ENCODE measurements at regions not wholly inside any gene's neighbourhood (a gene's known extent, or its start where the extent isn't known, plus 50 kb on each side); places are given as distances from the start of the nearest gene placed in this dataset.

DNA sequence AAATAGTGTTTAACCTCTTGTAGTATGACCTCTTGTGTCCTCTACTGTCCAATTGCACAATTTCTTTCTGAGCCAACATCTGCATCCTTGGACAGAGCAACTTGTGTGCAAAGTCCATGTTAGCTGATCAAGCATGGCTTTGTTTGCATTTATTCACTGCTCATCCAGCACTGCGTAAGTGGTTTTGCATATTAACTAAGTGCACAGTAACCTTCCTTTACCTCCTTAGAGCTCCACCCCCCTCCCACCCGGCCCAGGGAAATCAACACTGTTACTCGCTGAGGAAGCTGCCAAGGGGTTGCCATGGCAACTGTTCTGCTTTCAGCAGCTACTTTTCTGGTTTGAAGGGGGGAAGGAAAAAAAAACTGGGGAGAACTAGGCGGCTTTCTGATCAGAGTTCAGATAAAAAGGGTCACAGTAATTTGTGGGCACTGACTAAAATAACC, 153.5 kb upstream of the KLF12 start:
- TF ChIP-seq, protein P1, sequence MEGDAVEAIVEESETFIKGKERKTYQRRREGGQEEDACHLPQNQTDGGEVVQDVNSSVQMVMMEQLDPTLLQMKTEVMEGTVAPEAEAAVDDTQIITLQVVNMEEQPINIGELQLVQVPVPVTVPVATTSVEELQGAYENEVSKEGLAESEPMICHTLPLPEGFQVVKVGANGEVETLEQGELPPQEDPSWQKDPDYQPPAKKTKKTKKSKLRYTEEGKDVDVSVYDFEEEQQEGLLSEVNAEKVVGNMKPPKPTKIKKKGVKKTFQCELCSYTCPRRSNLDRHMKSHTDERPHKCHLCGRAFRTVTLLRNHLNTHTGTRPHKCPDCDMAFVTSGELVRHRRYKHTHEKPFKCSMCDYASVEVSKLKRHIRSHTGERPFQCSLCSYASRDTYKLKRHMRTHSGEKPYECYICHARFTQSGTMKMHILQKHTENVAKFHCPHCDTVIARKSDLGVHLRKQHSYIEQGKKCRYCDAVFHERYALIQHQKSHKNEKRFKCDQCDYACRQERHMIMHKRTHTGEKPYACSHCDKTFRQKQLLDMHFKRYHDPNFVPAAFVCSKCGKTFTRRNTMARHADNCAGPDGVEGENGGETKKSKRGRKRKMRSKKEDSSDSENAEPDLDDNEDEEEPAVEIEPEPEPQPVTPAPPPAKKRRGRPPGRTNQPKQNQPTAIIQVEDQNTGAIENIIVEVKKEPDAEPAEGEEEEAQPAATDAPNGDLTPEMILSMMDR (conservative IDR thresholded peaks at IDR 0.05; ENCODE audit: low read depth, low read length), result no peak
- TF ChIP-seq EZH2 (IDR thresholded peaks at IDR 0.05; ENCODE audit: borderline replicate concordance, low read depth, low read length, poor library complexity, severe bottlenecking), result no peak
- Histone ChIP-seq H3K9me3 (ENCODE audit: low read depth, low read length, poor library complexity, severe bottlenecking) (no peaks in the 10 kb centered on the region), H3K4me3 (ENCODE audit: low read depth, low read length, poor library complexity, severe bottlenecking) (peak overlapping the region; percentile 35), H3K4me1 (ENCODE audit: insufficient read depth, low read length, poor library complexity, severe bottlenecking) (peaks cover 38% of the 10 kb centered on the region), H3K27me3 (replicated peaks; ENCODE audit: insufficient read depth, low read depth, low read length, poor library complexity) (no peaks in the 10 kb centered on the region), H3K36me3 (ENCODE audit: insufficient read depth, low read length, poor library complexity, severe bottlenecking) (no peaks in the 10 kb centered on the region), H3K27ac (ENCODE audit: low read depth, low read length, poor library complexity, severe bottlenecking) (no peak overlapping the region)
- ChIA-PET POLR2A (ENCODE audit: low non-redundant PET) (no interaction called here), CTCF (interaction anchor here (0.6 kb wide), 1 partner anchor 170 kb away, joined by 3 read pairs; no protein-coding TSS in a partner anchor)
- DNase-seq (ENCODE audit: low spot score), result peak; percentile 86
- intact Hi-C loops (cut with micrococcal nuclease; ENCODE audit: unreplicated experiment), result loop anchor here (2.0 to 10.0 kb wide), 2 partner anchors 453 to 533 kb away; no protein-coding TSS in a partner anchor
- no TSS peak for BruUV-seq (replicated peaks)

DNA sequence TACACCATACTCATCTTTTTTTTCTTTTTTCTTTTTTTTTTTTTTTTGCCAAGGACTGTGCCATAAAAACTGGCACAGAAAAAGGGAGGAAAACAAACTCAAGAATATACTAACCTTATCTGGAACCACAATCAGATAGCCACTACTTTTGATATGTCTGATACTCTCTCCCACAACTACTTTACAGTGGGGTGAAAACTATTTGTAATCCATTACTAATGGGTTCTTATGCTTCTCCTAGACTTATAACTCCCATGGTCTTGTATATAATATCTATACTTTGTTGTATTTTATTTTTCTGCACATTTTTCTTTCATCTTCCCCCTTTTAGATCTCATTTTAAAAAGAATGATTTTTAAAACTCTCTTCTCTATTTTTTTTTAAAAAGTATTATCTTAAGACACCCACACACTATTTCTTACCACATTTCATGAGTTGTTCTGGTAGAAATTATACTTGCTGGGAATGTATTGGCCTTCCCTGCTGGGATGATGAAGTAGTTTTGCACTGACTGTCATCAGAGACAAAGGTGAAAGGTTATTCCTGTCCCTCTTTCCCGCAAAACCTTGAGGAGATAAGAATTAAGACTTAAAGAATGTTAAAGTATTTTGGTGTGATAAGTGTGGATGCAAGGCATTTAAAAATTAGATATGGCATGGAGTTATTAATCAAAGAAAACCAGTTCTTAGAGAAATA, 146.7 kb upstream of the KLF12 start:
- no peak overlapping the region for H3K27ac ChIP-seq (ENCODE audit: low read depth, low read length, poor library complexity, severe bottlenecking)
- BruUV-seq (replicated peaks), result no TSS peak
- no peaks in the 10 kb centered on the region for H3K36me3 ChIP-seq (ENCODE audit: insufficient read depth, low read length, poor library complexity, severe bottlenecking)
- H3K4me1 ChIP-seq (ENCODE audit: insufficient read depth, low read length, poor library complexity, severe bottlenecking), result no peaks in the 10 kb centered on the region
- intact Hi-C loops (cut with micrococcal nuclease; ENCODE audit: unreplicated experiment), result loop anchor here (10.0 kb wide), 1 partner anchor 526 kb away; no protein-coding TSS in a partner anchor
- no peak for DNase-seq (ENCODE audit: low spot score)
- POLR2A ChIA-PET (ENCODE audit: low non-redundant PET), result no interaction called here
- CTCF ChIA-PET, result no interaction called here
- H3K9me3 ChIP-seq (ENCODE audit: low read depth, low read length, poor library complexity, severe bottlenecking), result no peaks in the 10 kb centered on the region
- H3K4me3 ChIP-seq (ENCODE audit: low read depth, low read length, poor library complexity, severe bottlenecking), result no peak overlapping the region
- no peak for TF ChIP-seq EZH2 (IDR thresholded peaks at IDR 0.05; ENCODE audit: borderline replicate concordance, low read depth, low read length, poor library complexity, severe bottlenecking)
- TF ChIP-seq, protein P1 (conservative IDR thresholded peaks at IDR 0.05; ENCODE audit: low read depth, low read length), result no peak
- H3K27me3 ChIP-seq (replicated peaks; ENCODE audit: insufficient read depth, low read depth, low read length, poor library complexity), result no peaks in the 10 kb centered on the region

DNA sequence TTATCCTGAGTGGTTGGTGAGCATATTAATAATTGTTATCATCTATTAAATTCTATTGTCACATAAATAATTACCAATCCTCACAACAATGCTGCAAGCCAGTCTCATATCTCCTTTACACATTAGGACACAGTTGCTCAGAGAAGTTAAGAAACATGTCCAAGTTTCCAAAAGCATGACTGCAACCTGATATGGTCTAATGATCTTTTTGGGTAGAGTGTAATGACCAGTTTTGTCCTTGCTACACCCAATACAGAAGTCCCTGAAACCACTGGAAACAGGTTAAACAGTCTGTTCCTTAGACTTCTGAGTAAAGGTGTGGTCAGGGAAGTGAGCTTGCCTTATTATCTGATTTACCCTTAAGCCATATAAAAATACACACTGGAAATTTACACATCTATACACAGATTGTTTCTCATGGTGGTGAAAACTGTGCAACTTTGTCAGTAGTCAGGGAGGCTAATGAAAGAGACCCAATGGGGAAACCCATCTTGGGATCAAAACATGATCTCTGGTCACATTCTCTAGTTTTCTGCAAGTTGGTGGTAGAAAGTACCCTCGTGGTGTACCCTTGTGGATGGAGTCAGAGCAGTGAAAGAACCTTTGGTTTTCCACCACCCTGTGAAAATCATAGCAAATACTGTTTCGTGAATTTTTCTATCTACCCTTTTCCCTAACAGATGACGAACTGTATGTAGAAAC, 146.0 kb upstream of the KLF12 start:
- intact Hi-C loops (cut with micrococcal nuclease; ENCODE audit: unreplicated experiment), result loop anchor here (10.0 kb wide), 1 partner anchor 525 kb away; no protein-coding TSS in a partner anchor
- H3K36me3 ChIP-seq (ENCODE audit: insufficient read depth, low read length, poor library complexity, severe bottlenecking), result no peaks in the 10 kb centered on the region
- POLR2A ChIA-PET (ENCODE audit: low non-redundant PET), result no interaction called here
- H3K4me3 ChIP-seq (ENCODE audit: low read depth, low read length, poor library complexity, severe bottlenecking), result no peak overlapping the region
- no peak for TF ChIP-seq EZH2 (IDR thresholded peaks at IDR 0.05; ENCODE audit: borderline replicate concordance, low read depth, low read length, poor library complexity, severe bottlenecking)
- TF ChIP-seq, protein P1 (conservative IDR thresholded peaks at IDR 0.05; ENCODE audit: low read depth, low read length), result no peak
- no peaks in the 10 kb centered on the region for H3K27me3 ChIP-seq (replicated peaks; ENCODE audit: insufficient read depth, low read depth, low read length, poor library complexity)
- H3K27ac ChIP-seq (ENCODE audit: low read depth, low read length, poor library complexity, severe bottlenecking), result no peak overlapping the region
- CTCF ChIA-PET, result no interaction called here
- no TSS peak for BruUV-seq (replicated peaks)
- no peaks in the 10 kb centered on the region for H3K9me3 ChIP-seq (ENCODE audit: low read depth, low read length, poor library complexity, severe bottlenecking)
- no peaks in the 10 kb centered on the region for H3K4me1 ChIP-seq (ENCODE audit: insufficient read depth, low read length, poor library complexity, severe bottlenecking)
- DNase-seq (ENCODE audit: low spot score), result no peak
